Right lobe of liver (tissue), 6 donors: ENCODE measurements at regions not wholly inside any gene's neighbourhood (a gene's known extent, or its start where the extent isn't known, plus 50 kb on each side); places are given as distances from the start of the nearest gene placed in this dataset.
"Not testable (repeated sequence)": the region's sequence is repeated elsewhere in the genome, so short reads cannot be mapped to it uniquely, and the experiment has no call there.

Experiments used
- ATAC-seq, 4 donors: fragments of 200-7000 bp; cut with Tn5 transposase; one replicate each; pipeline ENCODE4 v1.9.1; 2020; ENCODE audit warnings: mild to moderate bottlenecking in 4 of 4, moderate library complexity in 4 of 4
- DNase-seq, 3 donors: peaks; one replicate each; pipeline ENCODE4 v3.0.0-alpha.2; 2020
- H3K27ac ChIP-seq, 3 donors: fragments of 200-600 bp; one replicate each; pipeline ENCODE4 v1.8.0; 2022
- H3K27me3 ChIP-seq, 2 donors: fragments of 200-600 bp; one replicate each; pipeline ENCODE4 v1.8.0; 2022
- H3K36me3 ChIP-seq, 4 donors: fragments of 200-600 bp; sonication (generic) in 1 of 4; one replicate each; pipeline versions ENCODE4 v1.5.1 to v1.8.0; 2017 to 2022; ENCODE audit warnings: control low read depth in 1 of 4
- H3K4me1 ChIP-seq, 4 donors: fragments of 200-600 bp; sonication (generic) in 1 of 4; one replicate each; pipeline versions ENCODE4 v1.5.1 to v1.8.0; 2017 to 2022; ENCODE audit warnings: control low read depth in 1 of 4
- H3K4me3 ChIP-seq, 3 donors: fragments of 200-600 bp; one replicate each; pipeline ENCODE4 v1.8.0; 2022
- H3K9me3 ChIP-seq, 4 donors: fragments of 200-600 bp; sonication (generic) in 1 of 4; one replicate each; pipeline versions ENCODE4 v1.5.1 to v1.8.0; 2017 to 2022; ENCODE audit warnings: control low read depth in 1 of 4
- POLR2A ChIP-seq: fragments of 450-650 bp; IDR thresholded peaks from one replicate; pipeline ENCODE4 v1.6.1; 2017; ENCODE audit warnings: antibody characterized with exemption, mild to moderate bottlenecking
- WGBS: methylation state at CpG from one replicate; pipeline ENCODE4 v1.1.6; 2018; ENCODE audit warnings: low coverage, low lambda C conversion rate; ENCODE audit not compliant: insufficient coverage; ENCODE audit errors: missing lambda C conversion rate; 5-methylcytosine and 5-hydroxymethylcytosine counted together
- intact Hi-C, 2 donors: fragments of 100-400 bp; cut with DNase I; formaldehyde crosslinking; loops; one replicate each; pipeline versions ENCODE4 v1.11.2 to v1.14.1; 2022
- TF ChIP-seq, protein P1 (sequence below), 4 donors: fragments of 200-600 bp in 3 of 4; fragments of 450-650 bp in 1 of 4; IDR thresholded peaks; one replicate each; pipeline versions ENCODE4 v1.5.1 to v1.8.0; 2016 to 2022; ENCODE audit warnings: antibody characterized with exemption in 4 of 4, mild to moderate bottlenecking in 2 of 4
- donor health status: DM: no; HTN: yes; CAD: no.
- donor health status: DM: no; HTN: no; CAD: no.
- donor health status: DM: no; HTN: no; CAD: no.
- donor health status: DM: no; HTN: yes; CAD: no.
- donor health status: DM: no; HTN: yes; CAD: no.

DNA sequence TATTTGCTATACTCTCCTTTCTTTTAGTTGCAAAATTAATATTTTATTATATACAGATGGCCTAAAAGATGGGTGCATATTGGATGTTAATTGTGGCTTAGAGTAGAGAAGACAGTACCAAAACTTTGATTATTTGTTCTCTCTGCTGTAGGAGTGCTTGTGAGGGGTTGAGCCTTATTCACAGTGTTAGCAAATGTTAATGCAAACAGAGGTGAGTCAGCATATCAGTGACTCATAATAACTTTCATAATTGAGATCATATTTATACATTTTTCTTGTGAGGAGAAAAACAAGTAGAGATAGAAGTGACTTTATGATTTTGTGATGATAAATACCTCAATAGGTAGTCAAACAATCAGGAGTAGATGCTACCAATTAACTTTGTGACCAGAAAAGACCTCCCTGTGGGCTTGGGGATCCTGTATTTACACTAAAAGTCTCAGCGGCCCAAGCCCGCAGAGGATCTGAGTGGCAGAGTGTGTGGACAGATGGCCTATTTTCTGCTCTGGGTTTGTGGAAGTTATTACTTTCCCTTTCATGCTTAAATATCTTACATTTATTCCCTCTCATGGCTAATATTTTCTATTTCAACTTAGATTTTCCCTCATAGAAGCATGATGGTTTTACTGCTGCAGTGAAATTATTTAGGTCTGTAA is 226.5 kb downstream of the TAF11L14 start:
- ATAC-seq (no peak), DNase-seq (no peak)
- Histone ChIP-seq H3K4me1 (no peaks in the 10 kb centered on the region), H3K4me3 (no peak overlapping the region), H3K27me3 (no peaks in the 10 kb centered on the region), H3K9me3 (no peaks in the 10 kb centered on the region), H3K36me3 (no peaks in the 10 kb centered on the region), H3K27ac (no peak overlapping the region)
- 85% methylated on average over 2 of the region's 2 CpGs for WGBS
- intact Hi-C loops: no loop called here
- TF ChIP-seq, protein P1, sequence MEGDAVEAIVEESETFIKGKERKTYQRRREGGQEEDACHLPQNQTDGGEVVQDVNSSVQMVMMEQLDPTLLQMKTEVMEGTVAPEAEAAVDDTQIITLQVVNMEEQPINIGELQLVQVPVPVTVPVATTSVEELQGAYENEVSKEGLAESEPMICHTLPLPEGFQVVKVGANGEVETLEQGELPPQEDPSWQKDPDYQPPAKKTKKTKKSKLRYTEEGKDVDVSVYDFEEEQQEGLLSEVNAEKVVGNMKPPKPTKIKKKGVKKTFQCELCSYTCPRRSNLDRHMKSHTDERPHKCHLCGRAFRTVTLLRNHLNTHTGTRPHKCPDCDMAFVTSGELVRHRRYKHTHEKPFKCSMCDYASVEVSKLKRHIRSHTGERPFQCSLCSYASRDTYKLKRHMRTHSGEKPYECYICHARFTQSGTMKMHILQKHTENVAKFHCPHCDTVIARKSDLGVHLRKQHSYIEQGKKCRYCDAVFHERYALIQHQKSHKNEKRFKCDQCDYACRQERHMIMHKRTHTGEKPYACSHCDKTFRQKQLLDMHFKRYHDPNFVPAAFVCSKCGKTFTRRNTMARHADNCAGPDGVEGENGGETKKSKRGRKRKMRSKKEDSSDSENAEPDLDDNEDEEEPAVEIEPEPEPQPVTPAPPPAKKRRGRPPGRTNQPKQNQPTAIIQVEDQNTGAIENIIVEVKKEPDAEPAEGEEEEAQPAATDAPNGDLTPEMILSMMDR (IDR thresholded peaks at IDR 0.05): no peak
- TF ChIP-seq POLR2A: no peak

DNA sequence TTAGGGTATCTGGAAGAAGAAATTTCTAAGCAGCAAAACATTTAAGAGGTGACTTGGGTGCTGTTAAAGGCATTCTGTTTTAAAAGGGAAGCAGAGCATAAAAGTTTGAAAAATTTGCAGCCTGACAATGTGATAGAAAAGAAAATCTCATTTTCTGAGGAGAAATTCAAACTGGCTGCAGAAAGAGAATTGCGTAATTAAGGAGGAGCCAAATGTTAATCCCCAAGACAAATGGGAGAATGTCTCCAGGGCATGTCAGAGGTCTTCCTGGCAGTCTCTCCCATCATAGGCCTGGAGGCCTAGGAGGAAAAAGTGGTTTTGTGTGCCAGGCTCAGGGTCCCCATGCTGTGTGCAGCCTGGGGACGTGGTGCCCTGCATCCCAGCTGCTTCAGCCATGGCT is 230.6 kb downstream of the TAF11L14 start:
- H3K27ac ChIP-seq, ATAC-seq, H3K27me3 ChIP-seq, H3K4me1 ChIP-seq, H3K36me3 ChIP-seq, DNase-seq, H3K9me3 ChIP-seq, H3K4me3 ChIP-seq, intact Hi-C loops: not testable (repeated sequence)
- WGBS: 60% methylated on average over 1 of the region's 2 CpGs

DNA sequence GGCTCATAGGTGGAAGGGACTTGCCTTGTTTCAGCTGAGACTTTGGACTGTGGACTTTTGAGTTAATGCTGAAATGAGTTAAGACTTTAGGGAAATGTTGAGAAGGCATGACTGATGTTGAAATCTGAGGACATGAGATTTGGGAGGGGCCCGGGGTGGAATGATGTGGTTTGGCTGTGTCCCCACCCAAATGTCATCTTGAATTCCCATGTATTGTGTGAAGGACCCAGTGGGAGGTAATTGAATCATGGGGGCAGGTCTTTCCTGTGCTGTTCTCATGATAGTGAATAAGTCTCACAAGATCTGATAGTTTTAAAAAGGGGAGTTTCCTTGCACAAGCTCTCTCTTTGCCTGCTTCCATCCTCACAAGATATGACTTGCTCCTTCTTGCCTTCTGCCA is 231.7 kb downstream of the TAF11L14 start:
- DNase-seq, H3K27me3 ChIP-seq, H3K4me1 ChIP-seq, H3K9me3 ChIP-seq, H3K4me3 ChIP-seq, H3K36me3 ChIP-seq, ATAC-seq, H3K27ac ChIP-seq, intact Hi-C loops: not testable (repeated sequence)
- 53% methylated on average over 1 of the region's 1 CpG for WGBS

DNA sequence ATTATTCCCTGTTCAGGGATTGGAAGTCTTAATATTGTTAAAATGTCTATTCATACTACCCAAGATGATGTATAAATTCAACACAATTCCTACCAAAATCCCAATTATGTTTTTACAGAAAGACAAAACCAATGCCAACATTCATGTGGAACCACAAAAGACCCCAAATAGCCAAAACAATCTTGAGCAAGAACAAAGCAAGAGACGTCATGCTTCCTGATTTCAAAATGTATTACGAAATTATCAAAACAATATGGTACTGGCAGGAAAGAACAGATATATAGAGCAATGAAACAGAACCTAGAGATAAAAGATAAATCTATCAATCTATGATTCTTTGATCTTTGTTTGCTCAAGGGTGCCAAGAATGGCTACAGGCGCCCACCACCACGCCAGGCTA is 237.9 kb downstream of the TAF11L14 start:
- DNase-seq: no peak
- Histone ChIP-seq H3K27me3 (no peaks in the 10 kb centered on the region), H3K27ac (no peak overlapping the region), H3K9me3 (no peaks in the 10 kb centered on the region), H3K36me3 (no peaks in the 10 kb centered on the region), H3K4me1 (no peaks in the 10 kb centered on the region), H3K4me3 (no peak overlapping the region)
- 46% methylated on average over 2 of the region's 4 CpGs for WGBS
- ATAC-seq: no peak
- no peak for TF ChIP-seq POLR2A
- TF ChIP-seq, protein P1 (IDR thresholded peaks at IDR 0.05): no peak
- intact Hi-C loops: no loop called here

DNA sequence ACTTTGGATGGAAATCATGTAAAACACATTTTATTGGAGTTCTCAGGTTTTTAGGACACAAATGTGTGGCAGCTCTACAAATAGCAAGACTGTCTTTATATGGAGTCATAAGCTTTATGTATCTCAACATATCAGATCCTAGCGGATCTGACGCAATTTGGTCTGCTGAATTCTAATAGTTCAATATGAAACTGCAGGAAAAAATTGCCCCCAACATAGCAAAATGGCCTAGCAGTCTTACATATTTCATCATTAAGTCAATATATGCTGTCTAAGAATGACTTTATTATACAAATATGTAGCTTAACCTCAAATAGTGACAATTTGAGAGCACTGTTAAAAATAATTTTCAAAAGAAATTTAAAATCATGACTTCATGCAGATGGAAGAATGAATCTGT is 244.3 kb downstream of the TAF11L14 start:
- intact Hi-C loops: no loop called here
- ATAC-seq (no peak), DNase-seq (no peak)
- H3K27me3 ChIP-seq: no peaks in the 10 kb centered on the region
- no peak overlapping the region for H3K27ac ChIP-seq
- no peak overlapping the region for H3K4me3 ChIP-seq
- no peaks in the 10 kb centered on the region for H3K4me1 ChIP-seq
- no peaks in the 10 kb centered on the region for H3K36me3 ChIP-seq
- TF ChIP-seq, protein P1 (IDR thresholded peaks at IDR 0.05): no peak
- no peak for TF ChIP-seq POLR2A
- WGBS: 60% methylated on average over 2 of the region's 2 CpGs
- no peaks in the 10 kb centered on the region for H3K9me3 ChIP-seq

DNA sequence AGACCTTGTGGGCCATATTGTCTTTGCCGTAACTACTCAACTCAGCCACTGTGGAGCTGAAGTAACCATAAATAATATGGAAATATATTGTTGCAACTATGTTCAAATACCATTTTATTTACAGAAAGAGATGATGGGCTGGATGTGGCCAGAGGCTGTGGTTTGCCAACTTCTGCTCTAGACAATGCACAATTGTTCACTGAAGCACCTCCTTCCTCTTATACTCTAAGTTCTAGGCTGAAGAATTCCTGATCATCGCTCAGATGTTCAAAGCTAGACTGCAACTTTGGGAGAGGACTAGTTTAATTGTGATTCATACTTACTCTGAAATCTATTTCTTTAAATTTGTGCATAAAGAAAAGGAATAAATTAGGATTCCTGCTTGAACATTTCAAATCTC is 245.0 kb downstream of the TAF11L14 start:
- Histone ChIP-seq H3K27ac (no peak overlapping the region), H3K9me3 (no peaks in the 10 kb centered on the region), H3K36me3 (no peaks in the 10 kb centered on the region), H3K4me3 (no peak overlapping the region), H3K27me3 (no peaks in the 10 kb centered on the region), H3K4me1 (no peaks in the 10 kb centered on the region)
- no peak for ATAC-seq
- no peak for DNase-seq
- intact Hi-C loops: no loop called here
- WGBS: 89% methylated on average over 2 of the region's 2 CpGs
- TF ChIP-seq, protein P1 (IDR thresholded peaks at IDR 0.05): no peak
- no peak for TF ChIP-seq POLR2A
